Right hindlimb (tissue), 1 donor: ENCODE measurements at regions not wholly inside any gene's neighbourhood (a gene's known extent, or its start where the extent isn't known, plus 50 kb on each side); places are given as distances from the start of the nearest gene placed in this dataset.

ENCODE experiments used
- DNase-seq: peaks from one replicate; pipeline ENCODE4 v3.0.0-alpha.2; 2018

DNA sequence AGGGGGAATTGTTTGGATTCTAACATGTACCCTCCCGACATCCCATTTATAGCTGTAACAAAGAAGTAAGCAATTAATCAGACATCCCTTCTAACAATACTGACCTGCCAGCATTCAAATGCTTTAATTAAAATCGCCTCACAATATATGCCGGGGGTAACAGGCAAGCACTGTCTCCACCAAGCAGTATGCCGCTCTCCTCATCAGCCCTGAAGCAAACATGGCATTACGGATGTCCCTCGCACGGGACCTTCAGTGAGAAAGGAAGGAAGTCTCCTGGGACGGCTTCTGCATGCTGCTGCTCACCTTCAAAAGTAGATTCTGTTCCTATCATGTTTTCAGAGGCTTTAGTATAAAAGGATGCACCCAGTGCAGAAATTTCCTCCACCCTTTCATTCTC is 292.7 kb upstream of the POU3F3 start:
- no peak for DNase-seq

DNA sequence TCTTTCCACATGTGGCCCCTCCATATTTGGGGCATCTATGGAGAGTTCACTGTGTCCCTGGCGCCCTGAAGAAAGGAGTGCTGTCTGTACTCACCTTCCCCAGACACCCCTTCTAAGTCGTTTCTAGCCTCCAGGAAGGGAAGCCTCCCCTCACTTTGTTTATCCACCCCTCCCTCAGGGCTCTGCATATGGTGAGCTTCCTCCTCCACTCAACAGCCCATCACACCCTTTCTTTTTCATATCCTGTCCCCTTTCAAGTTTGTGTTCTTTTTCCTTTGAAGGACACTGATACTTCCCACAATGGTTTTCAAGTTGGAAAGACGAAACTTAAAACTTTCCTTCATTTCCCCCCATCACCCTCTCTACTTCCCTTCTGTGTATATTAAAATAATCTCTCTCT is 291.4 kb upstream of the POU3F3 start:
- no peak for DNase-seq

DNA sequence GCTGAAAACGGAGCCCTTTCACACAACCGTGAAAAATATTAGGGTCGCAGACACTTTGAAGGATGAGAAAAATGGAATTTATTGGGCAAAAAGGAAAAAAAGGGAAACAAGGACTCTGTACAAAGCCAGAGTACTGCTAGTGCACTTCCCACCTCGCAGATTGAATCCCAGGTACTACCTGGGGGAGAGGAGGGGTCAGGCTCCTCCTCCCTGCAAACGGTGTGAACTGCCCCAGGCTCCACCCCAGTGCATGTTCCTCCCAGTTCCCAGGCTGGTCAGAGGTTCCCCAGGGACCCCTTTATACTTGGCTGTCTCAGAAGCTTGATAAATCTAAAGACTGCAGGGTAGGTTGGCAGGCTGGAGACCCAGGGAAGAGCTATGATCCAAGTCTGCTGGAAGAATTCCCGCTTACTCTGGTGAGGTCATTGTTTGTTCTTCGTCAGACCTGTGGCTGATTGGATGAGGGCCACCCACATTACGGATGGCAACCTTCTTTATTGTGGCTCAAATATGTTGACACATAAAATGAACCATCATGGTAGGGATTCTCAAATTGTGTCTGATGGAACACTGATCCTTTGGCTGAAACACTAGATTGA is 290.4 kb upstream of the POU3F3 start:
- DNase-seq, result no peak

DNA sequence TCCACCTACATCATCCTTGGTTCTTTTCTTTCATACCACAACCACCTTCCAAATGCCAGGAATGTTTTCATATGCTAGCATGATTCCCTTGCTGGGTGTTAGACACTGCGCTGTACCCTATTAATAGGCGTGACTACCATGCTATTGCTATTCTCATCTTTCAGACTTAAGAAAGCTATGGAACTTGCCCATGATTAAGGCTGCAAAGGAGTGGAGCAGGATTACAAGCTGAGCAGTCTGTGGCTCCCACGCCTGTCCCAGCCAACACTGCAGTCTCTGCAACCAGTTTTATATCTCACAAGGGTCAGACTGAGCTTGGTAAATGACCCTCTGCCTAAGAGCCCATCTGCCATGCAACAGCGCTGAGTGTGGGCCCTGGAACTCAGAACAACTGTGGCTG is 285.7 kb upstream of the POU3F3 start:
- no peak for DNase-seq

DNA sequence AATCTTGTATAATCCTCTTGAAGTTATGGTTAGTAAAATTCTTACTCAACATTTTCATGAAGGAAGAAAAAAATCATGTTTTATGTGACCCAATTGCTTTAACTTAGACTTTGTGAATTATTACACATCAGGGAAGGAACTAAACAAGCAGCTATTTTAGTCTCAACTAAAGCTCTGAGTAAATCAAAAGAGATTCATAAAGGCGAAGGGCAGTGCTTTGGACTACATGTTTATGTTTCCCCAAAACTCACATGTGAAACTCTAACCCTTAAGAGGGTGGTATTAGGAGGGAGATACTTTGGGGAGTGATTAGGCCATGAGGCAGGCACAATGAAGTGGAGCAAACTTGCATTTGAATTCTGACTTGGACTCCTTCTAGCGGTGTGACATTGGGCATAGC is 283.7 kb upstream of the POU3F3 start:
- DNase-seq, result no peak

DNA sequence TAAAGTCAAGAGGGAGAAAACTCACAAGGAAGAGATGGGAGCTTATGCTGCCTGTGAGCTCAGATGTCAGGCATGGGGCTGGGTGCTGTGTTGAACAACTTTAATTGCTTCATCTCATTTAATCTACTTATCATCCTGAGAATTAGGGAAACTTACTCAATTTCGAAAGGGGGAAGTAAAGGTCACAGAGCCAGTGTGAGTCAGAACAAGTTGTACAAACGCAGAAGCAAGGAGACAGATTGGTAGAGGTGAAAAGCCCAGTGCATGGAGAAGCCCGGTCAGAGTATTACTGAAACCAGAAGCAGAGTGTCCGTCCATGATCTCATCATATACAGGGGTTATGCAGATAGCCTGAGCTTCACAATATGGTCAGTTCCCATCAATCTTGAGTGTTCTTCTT is 281.1 kb upstream of the POU3F3 start:
- DNase-seq, result no peak

DNA sequence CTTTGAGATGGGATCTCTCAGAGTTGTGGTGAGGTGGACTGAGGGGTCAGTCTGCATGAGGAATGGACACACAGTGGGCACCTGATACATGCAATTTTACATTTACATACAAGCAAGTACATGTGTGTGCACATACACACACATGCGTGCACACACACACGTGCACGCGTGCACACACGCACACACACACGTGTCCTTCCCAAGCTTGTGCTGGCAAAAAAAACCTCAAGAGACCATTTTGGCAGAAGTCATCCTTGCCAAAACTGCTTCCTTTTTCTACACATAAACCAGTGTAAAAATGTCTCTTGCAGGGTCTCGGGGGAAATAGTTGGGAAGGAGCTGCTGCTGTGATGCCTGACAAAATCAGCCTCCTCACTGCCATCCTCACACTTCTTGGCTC is 279.5 kb upstream of the POU3F3 start:
- no peak for DNase-seq

DNA sequence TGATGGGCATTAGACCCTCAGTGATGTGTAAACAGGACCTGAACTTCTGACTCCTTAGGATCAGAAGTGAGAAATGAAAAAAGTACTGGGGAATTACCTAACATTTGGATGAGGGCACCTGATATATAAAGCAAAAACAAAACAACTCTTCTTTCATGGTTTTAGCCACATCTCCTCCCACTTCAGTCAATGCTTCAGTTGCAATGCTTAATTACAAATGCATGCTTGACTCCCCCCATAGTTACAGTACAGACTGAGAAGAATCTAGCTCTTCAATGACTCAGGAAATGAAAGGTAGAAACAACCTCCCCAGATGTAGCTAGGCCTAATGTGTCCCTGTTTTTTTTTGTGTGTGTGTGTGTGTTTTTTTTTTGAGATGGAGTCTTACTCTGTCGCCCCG is 276.8 kb upstream of the POU3F3 start:
- no peak for DNase-seq

DNA sequence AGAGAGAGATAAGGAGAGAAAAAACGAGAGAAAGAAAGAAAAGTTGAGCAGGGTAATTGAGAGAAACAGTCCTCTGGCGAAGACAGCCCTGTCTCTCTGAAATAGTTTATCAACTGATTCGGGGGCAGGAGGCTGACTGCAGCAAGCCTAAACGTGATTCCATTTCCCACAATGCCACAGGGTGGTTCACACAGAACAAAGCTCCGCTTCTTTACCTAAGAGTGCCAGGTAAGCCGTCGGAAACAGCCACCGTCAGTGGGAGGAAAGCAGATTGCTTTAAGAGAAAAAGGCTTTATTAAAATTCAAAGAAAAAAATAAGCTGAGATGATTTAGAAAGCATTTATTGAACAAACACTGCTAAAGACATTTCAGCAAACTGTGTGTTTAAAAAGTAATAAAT is 271.4 kb upstream of the POU3F3 start:
- DNase-seq, result no peak

DNA sequence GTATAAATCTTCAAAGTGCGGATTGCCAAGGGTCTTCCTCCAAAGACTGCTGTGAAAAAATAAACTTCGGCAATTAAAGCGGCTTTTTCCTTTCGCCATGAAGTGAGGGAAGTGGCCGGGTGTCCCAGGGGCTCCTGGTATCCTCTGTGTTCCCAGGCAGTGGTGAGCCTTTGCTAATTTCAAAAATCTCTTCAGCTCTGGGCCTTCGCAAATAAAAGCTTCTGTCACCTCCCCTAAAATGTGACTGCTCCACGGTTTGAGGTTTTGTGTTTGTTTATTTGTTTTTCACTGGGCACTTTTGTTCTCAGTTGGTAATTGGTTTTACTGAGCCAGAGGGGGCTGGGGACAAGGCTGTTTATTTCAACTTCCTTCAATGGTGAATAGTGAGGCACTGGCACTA is 270.1 kb upstream of the POU3F3 start:
- DNase-seq, result no peak

DNA sequence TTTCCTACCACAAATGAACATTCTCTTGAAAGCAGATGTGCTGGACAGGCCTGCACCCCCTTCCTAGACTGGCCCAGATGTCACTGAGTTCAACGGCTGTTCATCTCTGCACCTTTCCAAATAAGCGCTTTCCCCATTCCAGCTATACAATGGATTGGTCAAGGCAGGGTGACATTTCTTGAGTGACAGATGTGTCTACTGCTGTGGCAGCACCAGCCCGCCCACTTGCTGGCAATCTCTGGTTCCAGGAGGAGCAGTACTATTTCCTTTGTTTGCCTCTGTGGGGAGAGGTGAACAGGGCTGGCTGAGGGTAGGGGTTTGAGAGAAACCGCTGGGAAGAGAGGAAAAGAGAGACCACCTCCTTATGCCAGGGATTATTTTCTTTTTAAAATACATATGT is 269.5 kb upstream of the POU3F3 start:
- no peak for DNase-seq

DNA sequence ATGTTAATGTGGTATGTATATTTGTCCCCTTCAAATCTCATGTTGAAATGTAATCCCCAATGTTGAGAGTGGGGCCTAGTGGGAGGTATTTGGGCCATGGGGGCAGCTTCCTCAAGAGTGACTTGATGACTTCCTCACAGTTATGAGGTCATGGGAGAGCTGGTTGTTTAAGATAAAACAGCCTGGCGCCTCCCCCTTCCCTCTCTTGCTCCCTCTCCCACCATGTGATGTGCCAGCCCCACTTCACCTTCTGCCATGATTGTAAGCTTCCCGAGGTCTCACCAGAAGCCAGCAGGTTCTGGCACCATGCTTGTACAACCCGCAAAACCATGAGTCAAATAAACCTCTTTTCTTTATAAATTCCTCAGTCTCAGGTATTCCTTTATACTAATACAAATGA is 258.3 kb upstream of the POU3F3 start:
- no peak for DNase-seq

DNA sequence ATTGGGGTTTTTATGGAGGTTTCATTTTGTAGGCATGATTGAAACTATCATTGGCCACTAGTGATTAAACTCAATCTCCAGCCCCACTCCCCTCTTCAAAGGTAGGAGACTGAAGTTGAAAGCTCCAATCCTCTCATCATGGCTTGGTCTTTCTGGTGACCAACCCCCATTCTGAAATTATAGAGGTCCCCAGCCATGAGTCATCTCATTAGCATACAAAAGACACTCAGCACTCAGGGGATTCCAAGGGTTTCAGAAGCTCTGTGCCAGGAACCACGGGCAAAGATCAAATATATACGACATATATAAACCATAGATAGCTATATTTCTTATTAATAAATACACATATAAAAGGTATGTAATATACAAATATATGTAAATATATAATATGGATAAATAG is 256.0 kb upstream of the POU3F3 start:
- no peak for DNase-seq

DNA sequence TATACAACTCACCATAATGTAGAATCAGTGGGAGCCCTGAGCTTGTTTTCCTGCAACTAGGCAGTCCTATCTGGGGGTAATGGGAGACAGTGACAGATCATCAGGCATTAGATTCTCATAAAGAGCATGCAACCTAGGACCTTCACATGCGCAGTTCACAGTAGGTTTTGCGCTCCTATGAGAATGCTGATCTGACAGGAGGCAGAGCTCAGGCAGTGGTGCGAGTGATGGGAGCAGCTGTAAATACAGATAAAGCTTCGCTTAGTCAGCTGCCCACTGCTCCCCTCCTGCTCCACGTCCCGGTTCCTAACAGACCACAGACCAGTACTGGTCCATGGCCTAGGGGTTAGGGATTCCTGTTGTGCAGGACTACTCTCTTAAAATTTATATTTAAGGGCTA is 255.3 kb upstream of the POU3F3 start:
- no peak for DNase-seq

DNA sequence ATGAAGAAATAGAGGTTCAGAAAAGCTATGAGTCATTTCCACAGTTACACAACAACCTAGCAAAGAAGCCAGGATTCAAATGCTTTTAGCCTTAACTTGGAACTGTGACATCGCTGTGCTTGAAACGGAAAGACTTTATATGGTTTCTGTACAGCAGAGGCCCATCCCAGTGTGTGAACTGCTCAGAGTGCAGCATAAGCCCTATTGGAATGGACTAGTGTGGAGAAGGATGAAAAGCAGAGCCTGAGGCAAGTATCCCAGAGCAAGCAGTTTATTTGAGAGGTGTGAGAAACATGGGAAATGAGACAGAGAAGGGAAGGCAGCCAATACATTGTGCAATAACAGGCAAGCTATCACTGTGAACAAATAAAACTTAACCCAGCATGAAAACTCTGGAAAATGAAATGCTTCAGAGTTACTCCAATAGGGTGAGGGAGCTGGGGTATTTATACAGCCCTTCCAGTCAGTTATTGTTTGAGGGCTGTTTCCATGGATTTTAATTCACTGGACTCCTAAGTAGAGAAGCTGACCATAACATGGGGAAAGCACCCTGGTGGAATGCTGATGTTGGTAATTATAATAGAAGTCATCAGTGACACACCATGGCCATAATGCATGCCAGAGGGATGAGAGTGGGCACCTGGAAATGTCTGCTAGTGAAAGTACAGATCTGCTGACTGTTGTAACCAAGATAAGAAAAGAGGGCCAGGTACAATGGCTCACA is 254.0 kb upstream of the POU3F3 start:
- no peak for DNase-seq

DNA sequence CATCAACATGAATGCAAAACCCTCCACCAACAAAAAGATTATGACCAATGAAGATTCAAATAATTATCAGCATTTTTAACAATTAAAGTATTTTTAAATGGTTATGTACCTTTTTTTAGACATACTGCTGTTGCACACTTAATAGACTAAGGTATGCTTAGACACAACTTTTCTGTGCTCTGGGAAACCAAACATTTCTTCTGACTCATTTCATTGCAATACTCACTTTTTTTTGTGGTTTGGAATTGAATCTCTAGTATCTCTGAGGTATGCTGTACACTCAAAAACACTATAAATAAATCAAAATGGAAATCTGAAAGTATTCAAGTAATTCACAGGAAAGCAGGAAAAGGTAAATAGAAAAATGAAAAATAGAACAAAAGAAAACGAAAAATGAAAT is 247.9 kb upstream of the POU3F3 start:
- no peak for DNase-seq

DNA sequence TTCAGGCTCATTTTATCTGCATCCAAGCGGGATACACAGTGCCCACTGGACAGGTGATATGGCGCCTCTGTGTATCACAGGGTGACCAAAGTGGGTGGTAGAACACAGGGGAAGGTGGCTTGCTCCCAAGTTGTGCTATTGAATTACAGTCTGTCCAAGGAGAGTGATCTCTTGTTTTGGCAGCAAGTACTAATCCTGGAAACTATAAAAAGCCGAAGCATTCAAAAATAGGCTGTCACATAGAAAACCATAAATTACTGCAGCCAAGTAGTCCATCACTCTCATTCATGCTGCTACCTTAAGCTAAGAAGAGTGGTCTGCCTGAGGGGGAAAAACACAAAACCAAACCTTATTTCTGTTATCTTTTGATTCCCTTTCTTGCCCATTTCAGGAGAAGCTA is 237.1 kb upstream of the POU3F3 start:
- no peak for DNase-seq

DNA sequence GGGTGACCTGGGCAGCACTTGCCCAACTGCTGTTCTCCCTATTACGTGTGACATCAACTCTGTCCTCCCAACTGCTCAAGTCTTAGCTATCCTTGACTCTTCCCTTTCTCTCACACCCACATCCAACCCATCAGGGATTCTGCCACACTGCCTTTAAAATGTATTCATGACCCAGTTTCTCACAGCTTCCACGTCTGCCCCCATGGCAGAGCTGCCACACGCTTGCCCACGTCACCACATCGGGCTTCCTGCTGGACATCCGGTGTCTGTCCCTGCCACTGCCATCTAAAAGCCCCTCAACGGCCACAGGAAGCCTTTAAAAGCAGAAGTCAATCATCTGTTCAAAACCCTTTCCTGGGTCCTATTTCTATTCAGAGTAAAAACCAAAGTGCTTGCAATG is 233.1 kb upstream of the POU3F3 start:
- no peak for DNase-seq

DNA sequence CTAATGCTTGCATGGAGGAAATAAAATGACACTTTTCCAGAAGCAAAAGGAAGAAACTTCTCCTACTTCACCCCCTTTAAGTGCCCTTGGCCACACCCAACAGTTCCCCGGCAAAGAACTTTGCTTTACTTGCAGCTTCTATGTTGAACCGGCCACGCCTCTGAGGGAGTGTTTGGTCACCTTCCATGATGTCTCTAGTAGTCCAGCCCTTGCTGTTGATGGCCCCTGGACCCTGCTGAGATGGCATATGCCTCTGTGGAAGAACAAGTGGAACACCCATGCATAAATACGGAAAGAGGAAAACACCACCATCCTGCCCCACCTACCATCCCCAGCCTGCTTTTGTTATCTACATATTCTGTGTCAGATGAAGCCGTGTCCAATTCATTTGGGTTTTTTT is 218.3 kb upstream of the POU3F3 start:
- DNase-seq, result no peak

DNA sequence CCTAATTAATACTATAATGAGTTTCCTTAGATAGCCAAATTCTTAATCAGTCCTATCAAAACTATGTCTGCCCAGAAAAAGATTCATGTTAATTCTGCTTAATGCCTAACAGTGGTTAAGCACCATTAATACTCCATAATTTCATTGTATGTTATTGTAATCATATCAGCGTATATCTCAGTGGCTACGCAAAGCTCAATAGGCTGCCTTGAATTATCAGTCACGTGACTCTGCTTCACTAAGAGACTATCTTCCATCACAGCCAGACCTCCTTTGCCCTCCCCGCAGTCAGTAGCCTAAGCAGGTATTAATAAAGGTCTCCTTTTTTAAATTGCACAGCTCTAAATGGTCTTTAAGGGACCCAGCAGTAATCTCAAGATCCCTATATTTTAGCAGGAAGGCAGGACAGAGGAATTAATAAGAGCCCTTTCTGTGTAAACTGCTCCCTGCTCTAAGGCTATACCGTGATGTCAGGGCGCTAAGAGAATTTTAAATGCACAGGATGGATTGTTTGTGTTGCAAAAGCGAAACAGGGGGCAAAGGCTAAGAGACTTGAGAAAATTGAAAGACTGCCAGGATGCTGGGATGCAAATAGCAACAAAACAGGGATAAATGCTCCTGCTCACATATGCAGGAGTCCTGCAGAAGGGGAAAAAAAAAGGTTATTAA is 215.6 kb upstream of the POU3F3 start:
- DNase-seq, result no peak

DNA sequence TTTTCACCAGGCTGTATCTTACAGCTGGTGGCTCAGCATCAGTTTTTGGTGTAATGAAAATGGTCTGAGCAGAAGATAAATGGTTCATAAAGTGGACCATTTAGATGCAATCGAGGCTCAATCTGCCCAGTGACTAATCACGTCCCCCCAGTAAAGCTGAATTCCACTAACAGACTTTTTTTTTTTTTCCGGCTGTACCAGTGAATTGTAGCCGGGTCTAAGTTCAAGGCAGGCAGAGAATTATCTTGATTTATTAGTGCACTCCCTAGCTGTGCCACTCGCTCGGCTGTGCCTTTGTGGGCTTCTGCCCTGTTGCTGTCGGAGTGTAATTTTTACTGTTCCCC is 215.1 kb upstream of the POU3F3 start:
- DNase-seq, result no peak

DNA sequence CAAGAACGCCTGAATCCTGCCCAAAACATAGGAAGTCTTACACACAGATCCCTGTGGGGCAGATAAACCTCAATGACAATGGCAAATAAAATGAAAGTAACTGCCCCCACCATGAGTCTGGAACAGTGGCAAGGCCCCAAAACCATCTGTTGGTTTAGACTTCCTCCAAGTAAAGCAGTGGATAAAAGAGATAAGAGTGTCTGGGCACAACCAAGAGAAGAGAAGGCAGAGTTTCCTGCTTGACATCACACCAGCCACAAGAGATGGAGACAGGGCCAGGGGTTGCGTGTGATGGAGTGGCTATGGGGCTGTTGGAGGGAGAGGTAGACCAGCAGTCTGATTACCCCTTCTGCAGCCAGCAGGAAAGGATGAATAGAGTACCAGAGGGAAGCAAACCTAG is 212.1 kb upstream of the POU3F3 start:
- no peak for DNase-seq

DNA sequence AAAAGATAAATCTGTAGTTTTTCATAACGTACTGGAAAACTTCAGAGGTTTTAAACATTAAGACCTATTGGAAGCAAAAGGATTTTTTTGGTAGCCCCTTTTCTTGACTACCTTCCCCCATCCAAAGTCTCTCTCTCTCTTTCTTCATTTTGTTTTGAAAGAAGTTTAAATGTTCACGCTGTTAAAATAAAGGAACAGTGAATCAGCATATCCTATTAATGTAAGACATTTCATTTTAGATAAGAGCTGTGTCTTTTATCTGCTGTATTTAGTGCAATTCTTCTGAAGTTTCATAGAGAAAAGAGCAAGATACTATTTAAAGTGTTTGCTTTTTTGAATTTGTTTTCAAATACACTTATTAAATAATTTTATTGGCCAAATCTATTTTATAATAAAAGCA is 205.5 kb upstream of the POU3F3 start:
- DNase-seq, result no peak

DNA sequence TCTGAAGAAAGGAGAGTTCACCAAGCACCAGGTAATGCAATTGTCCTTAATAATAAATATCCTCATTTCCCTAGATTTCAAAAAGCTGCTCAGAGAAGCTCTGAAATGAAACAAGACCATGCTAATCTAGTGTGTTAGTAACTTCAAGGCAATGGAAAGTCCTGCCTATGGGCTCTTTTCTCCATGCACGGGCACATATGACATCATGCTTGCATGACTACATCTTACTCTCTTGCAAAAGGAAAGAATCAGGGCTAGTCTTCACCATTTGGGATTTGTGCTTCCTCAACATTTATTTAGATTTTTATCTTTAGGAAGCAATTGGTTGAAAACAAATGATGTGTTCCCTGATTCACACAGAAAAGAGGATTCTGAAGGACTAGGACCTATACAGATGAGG is 204.0 kb upstream of the POU3F3 start:
- DNase-seq, result no peak
